ENCODE measurements at regions not wholly inside any gene's neighbourhood (a gene's known extent, or its start where the extent isn't known, plus 50 kb on each side); places are given as distances from the start of the nearest gene placed in this dataset. TPM values are rescaled to one million over a fixed set of nuclear protein-coding genes. Genes with fewer than 3 reads are reported as not detected.

DNA sequence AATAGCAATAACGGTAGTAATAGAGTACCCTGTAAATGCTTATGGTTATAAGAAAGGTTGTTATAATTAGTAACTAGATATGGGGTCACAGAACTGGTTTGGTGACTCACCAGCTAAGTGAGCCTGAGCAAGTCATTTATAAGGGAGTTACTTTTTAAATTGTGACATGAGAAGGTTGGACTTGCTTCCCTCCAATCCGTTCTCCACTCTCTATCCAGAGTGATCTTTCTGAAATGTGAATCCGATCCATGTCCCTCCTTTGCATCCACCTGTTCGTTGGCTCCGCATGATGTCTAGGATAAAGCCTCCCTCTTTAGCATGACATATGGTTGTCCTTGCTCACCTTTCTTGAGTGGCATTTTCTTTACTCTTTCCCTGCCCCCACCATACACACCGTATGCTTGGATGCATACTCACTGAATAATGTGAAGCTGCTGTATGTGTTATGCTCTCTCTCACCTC lies 83.1 kb downstream of the CDC42EP3 start:
- Histone ChIP-seq H3K79me2 (ENCODE audit: insufficient read depth, low read length) (no peaks in the 10 kb centered on the region), H3K9me3 (ENCODE audit: low read depth, low read length) (no peaks in the 10 kb centered on the region), H3K27me3 (ENCODE audit: insufficient read depth, low read length) (no peaks in the 10 kb centered on the region), H2AFZ (ENCODE audit: low read length) (no peak overlapping the region), H3K36me3 (ENCODE audit: insufficient read depth, low read length) (no peaks in the 10 kb centered on the region), H3K4me2 (ENCODE audit: insufficient read depth, low read length) (no peak overlapping the region), H3K27ac (ENCODE audit: low read depth, low read length) (peak overlapping the region; percentile 61), H4K20me1 (ENCODE audit: insufficient read depth, low read length) (no peaks in the 10 kb centered on the region), H3K4me3 (ENCODE audit: insufficient read depth, low read length) (no peak overlapping the region), H3K4me1 (ENCODE audit: insufficient read depth, low read length) (peaks cover 74% of the 10 kb centered on the region)
- TF ChIP-seq, protein P1, sequence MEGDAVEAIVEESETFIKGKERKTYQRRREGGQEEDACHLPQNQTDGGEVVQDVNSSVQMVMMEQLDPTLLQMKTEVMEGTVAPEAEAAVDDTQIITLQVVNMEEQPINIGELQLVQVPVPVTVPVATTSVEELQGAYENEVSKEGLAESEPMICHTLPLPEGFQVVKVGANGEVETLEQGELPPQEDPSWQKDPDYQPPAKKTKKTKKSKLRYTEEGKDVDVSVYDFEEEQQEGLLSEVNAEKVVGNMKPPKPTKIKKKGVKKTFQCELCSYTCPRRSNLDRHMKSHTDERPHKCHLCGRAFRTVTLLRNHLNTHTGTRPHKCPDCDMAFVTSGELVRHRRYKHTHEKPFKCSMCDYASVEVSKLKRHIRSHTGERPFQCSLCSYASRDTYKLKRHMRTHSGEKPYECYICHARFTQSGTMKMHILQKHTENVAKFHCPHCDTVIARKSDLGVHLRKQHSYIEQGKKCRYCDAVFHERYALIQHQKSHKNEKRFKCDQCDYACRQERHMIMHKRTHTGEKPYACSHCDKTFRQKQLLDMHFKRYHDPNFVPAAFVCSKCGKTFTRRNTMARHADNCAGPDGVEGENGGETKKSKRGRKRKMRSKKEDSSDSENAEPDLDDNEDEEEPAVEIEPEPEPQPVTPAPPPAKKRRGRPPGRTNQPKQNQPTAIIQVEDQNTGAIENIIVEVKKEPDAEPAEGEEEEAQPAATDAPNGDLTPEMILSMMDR (IDR thresholded peaks at IDR 0.05; ENCODE audit: extremely low read depth, low read depth, low read length), result no peak
- no peak for DNase-seq (ENCODE audit: insufficient read length, low spot score, missing footprints)

DNA sequence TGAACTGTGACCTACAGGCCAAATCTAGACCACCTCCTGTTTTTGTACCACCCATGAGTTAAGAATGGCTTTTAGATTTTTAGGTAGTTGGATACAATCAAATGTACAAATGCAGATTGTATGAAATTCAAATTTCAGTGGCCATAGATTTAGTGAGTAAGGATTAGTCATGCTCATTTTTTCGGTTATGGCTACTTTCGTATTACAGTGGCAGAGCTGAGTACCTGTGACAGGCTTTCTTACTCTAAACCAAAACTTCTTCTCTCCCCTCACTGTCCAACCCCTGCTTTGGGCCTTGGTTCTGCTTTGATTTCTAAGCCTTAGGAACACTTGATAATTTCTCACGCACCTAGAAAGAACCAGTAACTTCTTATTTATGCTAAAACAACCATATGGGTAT lies 82.1 kb downstream of the CDC42EP3 start:
- no peak overlapping the region for H3K4me3 ChIP-seq (ENCODE audit: insufficient read depth, low read length)
- H3K4me2 ChIP-seq (ENCODE audit: insufficient read depth, low read length), result peak overlapping the region; percentile 59
- H3K4me1 ChIP-seq (ENCODE audit: insufficient read depth, low read length), result peaks cover 64% of the 10 kb centered on the region
- H2AFZ ChIP-seq (ENCODE audit: low read length), result no peak overlapping the region
- H3K27me3 ChIP-seq (ENCODE audit: insufficient read depth, low read length), result no peaks in the 10 kb centered on the region
- no peaks in the 10 kb centered on the region for H3K79me2 ChIP-seq (ENCODE audit: insufficient read depth, low read length)
- no peaks in the 10 kb centered on the region for H3K9me3 ChIP-seq (ENCODE audit: low read depth, low read length)
- DNase-seq (ENCODE audit: insufficient read length, low spot score, missing footprints), result no peak
- H4K20me1 ChIP-seq (ENCODE audit: insufficient read depth, low read length), result no peaks in the 10 kb centered on the region
- no peaks in the 10 kb centered on the region for H3K36me3 ChIP-seq (ENCODE audit: insufficient read depth, low read length)
- TF ChIP-seq, protein P1 (IDR thresholded peaks at IDR 0.05; ENCODE audit: extremely low read depth, low read depth, low read length), result no peak
- peak overlapping the region; percentile 61 for H3K27ac ChIP-seq (ENCODE audit: low read depth, low read length)

DNA sequence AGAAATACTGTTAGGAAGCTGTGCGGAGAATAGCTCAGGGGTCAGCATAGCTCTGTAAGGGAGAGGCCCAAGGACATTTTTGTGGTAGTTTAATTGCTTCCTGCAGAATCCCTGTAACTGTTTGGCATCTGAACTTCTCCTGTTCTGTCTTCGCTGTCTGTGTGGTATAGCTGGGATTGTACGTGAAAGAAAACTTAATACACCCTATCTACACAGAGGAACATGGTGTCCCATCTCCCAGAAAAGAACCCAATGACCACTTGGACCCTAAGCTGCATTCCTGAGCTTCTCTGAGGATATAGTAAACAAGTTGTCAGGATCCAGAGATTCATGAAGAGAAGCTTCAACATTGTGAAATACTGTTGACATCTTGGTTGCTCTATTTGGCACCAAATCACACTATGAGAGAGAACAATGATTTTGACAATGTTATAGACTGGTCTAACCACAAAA lies 81.3 kb downstream of the CDC42EP3 start:
- TF ChIP-seq, protein P1 (IDR thresholded peaks at IDR 0.05; ENCODE audit: extremely low read depth, low read depth, low read length), result no peak
- peak overlapping the region; percentile 47 for H2AFZ ChIP-seq (ENCODE audit: low read length)
- no peaks in the 10 kb centered on the region for H4K20me1 ChIP-seq (ENCODE audit: insufficient read depth, low read length)
- peaks cover 56% of the 10 kb centered on the region for H3K4me1 ChIP-seq (ENCODE audit: insufficient read depth, low read length)
- peak overlapping the region; percentile 5 for H3K4me3 ChIP-seq (ENCODE audit: insufficient read depth, low read length)
- H3K4me2 ChIP-seq (ENCODE audit: insufficient read depth, low read length), result peak overlapping the region; percentile 59
- peak overlapping the region; percentile 61 for H3K27ac ChIP-seq (ENCODE audit: low read depth, low read length)
- DNase-seq (ENCODE audit: insufficient read length, low spot score, missing footprints), result no peak
- no peaks in the 10 kb centered on the region for H3K9me3 ChIP-seq (ENCODE audit: low read depth, low read length)
- no peaks in the 10 kb centered on the region for H3K36me3 ChIP-seq (ENCODE audit: insufficient read depth, low read length)
- no peaks in the 10 kb centered on the region for H3K27me3 ChIP-seq (ENCODE audit: insufficient read depth, low read length)
- H3K79me2 ChIP-seq (ENCODE audit: insufficient read depth, low read length), result no peaks in the 10 kb centered on the region

Small RNA genes in the stretch of these regions (small RNA-seq; reads per million reads assigned to genes)
- not detected for gene RNU6-1116P

Data from osteoblast (primary cell).